GM21367 (cell line): ENCODE measurements at regions not wholly inside any gene's neighbourhood (a gene's known extent, or its start where the extent isn't known, plus 50 kb on each side); places are given as distances from the start of the nearest gene placed in this dataset.
"Not testable (repeated sequence)": the region's sequence is repeated elsewhere in the genome, so short reads cannot be mapped to it uniquely, and the experiment has no call there.

Experiments used
- ATAC-seq: cut with Tn5 transposase; IDR thresholded peaks from one replicate; pipeline ENCODE4 v1.9.1; 2021; ENCODE audit not compliant: unreplicated experiment

- ATAC-seq, result no peak
Measured at GRCh38 chr12:75766263-75767160, 255.1 kb upstream of the KRR1 start.

DNA sequence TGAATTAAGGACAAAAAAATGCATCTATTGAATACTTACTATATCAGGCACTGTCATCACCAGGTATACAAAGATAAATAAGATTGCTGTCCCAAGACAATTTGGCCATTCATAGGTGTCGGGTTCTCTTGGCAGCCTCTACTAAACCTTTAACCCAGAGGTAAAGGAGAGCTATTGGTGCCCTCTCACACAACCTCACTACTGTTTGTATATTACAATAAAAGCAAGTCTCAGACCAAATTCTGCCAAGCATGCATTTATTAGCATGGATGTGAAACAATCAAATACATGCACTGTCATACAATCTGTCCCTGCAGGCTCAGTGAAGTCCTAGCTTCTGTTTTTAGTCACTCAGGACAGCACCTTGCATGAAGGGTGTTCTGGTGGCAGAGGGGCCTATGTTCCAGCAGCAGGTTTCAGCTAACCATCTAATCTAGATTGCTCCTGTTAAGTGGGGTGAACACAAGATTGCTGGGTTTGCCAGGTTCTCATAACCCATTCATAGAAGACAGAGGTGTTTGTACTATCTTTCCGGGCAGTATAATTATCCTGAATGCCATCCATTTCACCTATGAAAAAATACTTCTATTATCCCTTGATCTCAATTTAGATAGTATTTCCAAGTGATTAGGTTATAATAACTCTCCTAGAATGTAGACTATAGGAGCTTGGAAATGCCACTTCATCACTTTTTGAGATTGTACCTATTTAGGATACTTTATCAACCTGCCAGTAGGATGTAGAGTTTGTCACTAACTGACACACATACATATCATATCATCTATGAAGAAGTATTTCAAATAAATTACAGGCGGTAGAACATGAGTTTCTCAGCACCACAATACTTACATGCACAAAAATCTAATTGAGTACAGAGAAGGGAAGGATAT is 254.0 kb upstream of the KRR1 start:
- ATAC-seq, result no peak

DNA sequence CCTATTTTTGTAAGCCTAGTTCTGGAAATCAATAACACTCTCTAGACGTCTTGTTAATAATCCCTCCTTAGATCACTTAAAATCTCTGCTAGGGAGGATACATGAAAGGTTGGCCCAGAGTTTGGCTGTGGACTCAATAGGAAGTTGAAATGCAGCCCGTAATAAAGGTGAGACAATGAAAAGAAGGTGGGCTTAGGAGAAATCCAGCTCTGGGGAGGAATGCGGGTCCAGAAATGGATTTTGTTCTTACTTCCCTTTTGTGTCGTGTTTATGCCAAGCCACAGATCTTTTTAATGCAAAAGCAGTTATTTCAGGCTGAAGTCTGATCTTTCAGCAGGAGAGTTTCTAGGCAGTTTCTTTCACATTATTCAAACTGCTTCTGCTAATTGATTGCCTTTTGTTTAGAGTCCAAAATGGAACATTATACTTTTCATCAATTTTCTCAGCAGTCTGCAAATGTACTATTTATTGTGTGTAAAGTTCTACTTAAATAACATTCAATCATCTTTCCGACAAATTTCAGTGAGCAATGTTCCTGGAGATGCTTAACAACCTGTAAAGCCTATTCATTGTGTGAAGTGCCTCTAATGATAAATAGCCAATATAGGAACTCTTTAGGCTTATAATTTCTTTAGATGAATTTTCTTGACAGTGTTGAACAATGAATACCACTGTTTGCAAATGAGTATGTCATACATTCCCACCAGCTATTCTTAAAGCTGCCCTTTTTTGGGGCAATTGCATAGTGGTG is 252.9 kb upstream of the KRR1 start:
- no peak for ATAC-seq

DNA sequence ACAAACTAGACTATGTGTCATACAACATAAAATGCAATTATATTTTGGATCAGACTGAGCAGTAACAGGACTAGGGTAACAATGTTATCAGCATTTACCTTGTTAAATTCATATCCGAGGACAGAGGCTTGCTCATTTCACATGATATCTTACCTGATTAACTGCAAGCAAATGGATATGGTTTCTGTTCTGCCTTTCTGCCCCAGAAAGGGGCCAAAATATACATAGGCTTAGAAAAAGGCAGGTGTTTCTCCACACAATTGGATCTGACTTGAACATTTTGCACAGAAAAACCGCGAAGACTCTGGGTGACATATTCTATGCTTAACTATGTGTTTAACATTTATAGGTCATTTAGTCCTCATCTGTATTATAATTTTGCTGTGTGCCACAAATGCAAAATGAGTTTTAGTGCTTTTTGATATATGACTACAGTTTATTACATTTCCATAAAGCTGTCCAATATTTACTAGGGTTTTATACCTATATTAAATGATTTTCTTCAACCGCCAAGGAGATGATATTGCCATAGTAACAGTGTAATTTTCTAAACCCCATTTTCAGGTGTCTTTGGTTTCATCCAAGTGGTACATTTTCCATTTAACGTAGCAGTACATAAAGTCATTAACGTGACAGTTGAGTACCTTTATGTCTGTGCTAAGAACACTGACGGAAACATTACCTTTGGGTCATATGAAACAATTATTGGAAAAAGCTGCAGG is 249.3 kb upstream of the KRR1 start:
- ATAC-seq, result no peak

DNA sequence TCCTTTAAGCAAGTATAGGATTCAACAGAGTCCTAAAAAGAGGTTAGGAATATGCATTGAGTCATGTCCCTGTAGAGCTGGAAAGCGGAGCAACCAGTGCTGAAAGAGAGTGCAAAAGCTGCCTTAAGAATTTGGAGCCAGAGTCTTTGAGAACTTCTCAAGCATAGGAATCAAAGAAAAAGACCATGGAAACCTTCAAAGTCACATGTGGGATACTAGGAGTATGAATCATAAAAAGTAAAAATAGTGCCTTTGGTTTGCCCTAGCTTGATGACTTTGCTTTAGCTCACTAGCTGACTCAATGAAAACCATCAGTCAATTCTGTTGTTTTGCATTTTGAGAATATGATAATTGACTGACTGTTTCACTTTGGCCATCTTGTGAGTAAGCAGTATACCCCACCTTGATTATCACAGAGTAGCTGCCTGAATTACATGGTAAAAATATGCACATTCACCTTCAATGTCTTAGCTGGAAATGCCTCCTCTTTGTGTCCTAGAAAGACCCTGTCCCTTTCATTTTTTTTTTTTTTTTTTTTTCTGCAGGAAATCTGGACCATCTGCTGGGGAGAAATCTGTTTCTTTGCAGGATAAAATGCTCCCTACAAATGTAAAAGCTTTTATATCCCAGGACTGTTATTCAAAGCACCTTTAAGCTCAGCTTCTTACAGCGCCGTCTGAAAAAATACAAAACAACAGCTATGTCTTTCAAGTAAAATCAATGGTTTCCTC is 248.6 kb upstream of the KRR1 start:
- ATAC-seq, result no peak

DNA sequence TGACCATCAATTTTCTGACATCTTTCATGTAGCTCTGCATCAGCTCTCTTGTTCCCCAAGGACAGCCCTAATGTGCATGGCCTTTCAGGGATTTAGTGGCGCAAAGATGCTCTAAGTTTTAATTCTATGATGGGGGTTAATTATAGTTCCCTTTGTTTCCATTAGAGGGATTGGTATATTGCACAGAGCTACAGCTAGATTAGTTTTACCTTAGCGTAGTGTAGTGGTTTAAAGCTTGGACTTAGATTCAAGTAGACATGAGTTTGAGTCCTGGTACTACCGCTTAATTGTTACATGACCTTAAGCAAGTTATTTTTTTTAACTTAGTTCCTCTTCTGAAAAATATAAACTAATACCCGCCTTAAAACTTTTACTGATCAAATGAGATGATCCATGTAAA is 247.8 kb upstream of the KRR1 start:
- no peak for ATAC-seq

DNA sequence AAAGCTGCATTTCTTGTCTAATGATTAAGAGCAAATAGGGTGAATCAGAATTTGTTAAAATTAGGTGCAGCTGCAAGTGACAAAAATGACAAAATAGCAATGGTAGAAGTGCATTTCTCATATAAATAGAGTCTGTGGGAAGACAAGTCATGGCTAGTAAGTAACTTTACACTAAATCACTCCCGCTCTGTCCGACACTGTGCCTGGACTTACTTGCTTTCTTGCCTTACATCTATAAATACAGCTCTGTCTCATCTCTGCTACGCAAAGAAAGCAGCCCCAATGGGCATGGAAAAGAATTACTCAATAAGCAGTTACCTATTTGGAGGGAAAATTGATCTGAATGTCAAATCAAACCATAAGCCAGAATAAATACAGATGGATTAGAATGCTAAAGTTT is 245.4 kb upstream of the KRR1 start:
- no peak for ATAC-seq

GRCh38 chr12:75756111-75756510 is 244.7 kb upstream of the KRR1 start:
- no peak for ATAC-seq

DNA sequence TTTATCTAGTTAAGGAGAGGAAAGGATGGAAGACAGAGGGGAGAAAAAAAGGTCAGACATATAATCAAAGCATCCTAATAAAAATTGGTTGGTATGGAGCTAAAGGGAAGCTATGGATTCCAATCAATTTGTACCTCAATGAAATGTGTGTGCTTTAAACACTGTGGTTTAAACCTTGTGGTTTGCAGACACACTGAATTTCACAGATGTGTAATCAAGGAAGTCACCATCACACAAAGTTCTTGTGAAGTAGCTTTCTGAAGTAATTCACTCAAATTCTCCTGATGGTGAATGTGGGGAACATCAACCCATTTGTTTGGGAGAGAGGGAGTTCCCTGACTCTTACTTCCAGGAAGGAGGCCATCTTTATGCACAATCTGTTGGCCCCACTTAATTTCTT is 243.3 kb upstream of the KRR1 start:
- ATAC-seq, result no peak

- ATAC-seq, result no peak
Measured at GRCh38 chr12:75754141-75754540, 242.7 kb upstream of the KRR1 start.

GRCh38 chr12:75751769-75752471 is 240.5 kb upstream of the KRR1 start:
- ATAC-seq, result no peak

DNA sequence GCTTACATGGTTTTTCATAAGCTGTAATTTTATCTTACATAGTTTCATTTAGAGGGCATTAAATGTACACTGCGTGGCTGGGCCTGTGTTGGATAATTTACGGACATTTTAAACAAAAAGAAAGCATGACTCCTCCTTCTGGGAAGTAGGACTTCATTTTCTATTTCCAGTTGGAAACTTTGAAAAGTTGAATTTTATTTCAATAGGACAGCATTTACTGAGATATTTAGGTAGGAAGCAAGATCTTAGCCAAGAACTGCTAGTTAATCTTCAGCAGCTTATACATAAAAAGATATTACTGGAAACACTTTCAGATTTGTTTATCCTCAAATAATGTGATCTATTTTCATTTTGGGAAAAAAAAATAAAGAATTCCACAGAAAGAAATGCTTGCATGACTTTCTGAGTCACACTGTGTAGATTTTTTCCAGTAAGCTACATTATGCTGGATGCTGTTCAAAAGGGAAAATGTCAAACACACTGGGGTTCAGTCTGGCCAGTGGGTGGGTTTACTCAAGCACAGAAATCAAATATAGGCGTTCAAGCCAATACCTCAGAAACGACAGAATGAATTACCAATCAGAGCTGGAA is 239.4 kb upstream of the KRR1 start:
- no peak for ATAC-seq

DNA sequence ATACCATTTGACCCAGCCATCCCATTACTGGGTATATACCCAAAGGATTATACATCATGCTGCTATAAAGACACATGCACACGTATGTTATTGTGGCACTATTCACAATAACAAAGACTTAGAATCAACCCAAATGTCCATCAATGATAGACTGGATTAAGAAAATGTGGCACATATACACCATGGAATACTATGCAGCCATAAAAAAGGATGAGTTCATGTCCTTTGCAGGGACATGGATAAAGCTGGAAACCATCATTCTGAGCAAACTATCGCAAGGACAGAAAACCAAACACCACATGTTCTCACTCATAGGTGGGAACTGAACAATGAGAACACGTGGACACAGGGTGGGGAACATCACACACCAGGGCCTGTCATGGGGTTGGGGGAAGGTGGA is 237.6 kb upstream of the KRR1 start:
- not testable (repeated sequence) for ATAC-seq

DNA sequence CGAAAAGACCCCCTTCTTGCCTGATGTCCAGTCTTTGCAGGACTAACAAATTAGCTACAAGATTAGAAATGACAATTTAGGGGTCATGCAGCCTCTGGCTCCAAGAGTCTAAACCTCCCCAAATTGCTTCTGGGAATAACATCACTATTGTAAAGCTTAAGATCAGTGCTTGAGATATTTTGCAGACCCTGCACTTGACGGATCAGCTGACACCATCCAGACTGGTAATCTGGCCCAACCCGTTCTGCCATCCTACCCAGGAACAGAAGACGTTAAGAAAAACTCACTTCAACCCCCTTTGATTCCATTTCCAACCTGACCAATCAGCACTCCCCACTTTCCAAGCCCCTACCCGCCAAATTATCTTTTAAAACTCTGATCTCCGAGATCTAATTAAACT is 236.7 kb upstream of the KRR1 start:
- ATAC-seq, result no peak

DNA sequence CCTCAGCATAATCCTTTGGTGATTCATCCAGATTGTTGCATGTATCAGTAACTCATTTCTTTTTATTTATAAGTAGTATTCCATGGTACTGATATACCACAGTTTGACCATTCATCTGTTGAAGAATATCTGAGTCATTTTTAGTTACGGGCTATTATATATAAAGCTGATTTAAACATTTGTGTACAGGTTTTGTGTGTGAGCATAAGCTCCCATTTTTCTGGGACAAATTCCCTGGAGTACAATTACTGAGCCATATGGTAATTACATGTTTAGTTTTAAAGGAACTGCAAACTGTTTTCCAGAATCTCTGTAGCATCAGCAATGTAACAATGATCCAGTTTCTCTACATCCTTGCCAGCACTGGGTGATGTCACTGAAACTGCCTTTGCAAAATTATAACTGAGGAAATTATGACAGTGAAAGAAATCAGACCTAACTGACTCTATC is 236.2 kb upstream of the KRR1 start:
- ATAC-seq, result no peak

DNA sequence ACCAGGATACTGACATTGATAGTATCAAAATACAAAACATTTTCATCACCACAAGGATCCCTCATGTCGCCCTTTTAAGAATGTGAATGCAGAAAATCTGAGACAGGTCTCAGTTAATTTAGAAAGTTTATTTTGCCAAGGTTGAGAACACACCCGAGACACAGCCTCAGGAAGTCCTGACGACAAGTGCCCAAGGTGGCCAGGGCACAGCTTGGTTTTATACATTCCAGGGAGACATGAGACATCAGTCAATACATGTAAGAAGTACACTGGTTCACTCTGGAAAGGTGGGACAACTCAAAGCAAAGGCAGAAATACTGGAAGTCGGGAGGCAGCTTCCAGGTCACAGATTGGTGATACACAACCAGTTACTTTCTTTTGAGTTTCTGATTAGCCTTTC is 235.2 kb upstream of the KRR1 start:
- no peak for ATAC-seq

DNA sequence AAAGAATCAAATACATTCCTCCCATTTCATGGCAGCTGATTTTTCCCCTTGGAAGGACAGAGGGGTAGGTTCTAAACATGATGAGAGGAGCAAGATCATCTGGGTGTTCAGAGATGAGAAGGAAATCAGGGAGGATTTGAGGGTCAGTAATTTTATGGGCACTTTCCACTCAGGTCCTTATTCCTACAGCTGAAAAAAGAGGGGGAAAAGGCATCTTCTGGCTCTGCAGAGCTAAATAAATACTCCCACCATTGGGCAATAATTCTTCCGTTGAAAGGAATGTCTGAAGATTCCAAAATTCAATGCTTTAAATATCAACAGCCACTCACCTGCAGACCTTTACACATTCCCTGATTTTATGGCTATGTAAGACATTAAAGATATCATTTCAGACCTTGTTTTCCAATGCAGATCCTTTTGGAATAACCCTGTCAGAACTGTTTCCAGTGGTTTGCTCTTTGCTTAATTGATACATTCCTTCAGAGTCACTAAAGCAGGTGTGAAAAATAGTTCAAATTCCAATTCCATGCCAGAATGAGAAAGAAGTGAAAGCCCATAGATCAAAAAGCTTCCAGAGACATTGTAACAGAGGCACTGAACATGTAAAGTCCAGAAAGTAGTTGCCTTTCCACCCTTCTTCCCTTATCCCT is 233.3 kb upstream of the KRR1 start:
- no peak for ATAC-seq

DNA sequence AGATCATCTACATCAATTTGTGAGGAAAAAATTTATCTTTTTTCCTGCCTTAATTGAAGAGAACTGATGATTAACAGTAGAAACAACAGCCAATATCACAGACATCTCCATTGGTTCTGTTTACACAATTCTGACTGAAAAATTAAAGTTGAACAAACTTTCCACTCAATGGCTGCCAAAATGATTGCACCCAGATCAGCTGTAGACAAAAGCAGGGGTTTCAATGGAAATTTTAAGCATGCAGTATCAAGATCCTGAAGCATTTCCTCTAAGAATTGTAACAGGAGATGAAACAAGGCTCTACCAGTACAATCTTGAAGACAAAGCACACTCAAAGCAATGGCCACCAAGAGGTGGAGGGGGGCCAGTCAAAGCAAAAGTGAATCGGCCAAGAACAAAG is 231.6 kb upstream of the KRR1 start:
- ATAC-seq, result no peak
